H1 (cell line): ENCODE measurements at regions not wholly inside any gene's neighbourhood (a gene's known extent, or its start where the extent isn't known, plus 50 kb on each side); places are given as distances from the start of the nearest gene placed in this dataset. TPM values are rescaled to one million over a fixed set of nuclear protein-coding genes. Genes with fewer than 3 reads are reported as not detected.
A peak's percentile ranks its signal among the peaks of the same experiment; 100 is the strongest.

ENCODE experiments used
- microRNA-seq, 2 experiments: library from miRNA; unstranded; fragments of <30 nt; microRNA quantifications; one replicate each; pipeline versions ENCODE4 to v1.2.0, GENCODE V29; 2016 to 2020; ENCODE audit warnings: borderline microRNAs expressed in 2 of 2, borderline number of aligned reads in 2 of 2, borderline replicate concordance in 1 of 2
- small RNA-seq: library from polyadenylated mRNA; stranded (forward); fragments of <200 nt; extraction: miRNeasy Mini kit (QIAGEN cat#:217004); gene quantifications from one replicate; pipeline ENCODE3, GENCODE V24; 2013; ENCODE audit not compliant: insufficient read depth

Small RNAs in the stretch of these regions (microRNA-seq; reads per million reads assigned to microRNA genes)
- gene MIR3664 = 4.6 to 6.9 reads per million in 2 experiments

Small RNAs in the stretch of these regions (small RNA-seq; reads per million reads assigned to genes)
- gene MIR3664 (58.3 reads per million, percentile 96 among the genes with 10 or more reads in this experiment), gene RF00019 (not detected)
